AG08396 (cell line): ENCODE measurements at regions not wholly inside any gene's neighbourhood (a gene's known extent, or its start where the extent isn't known, plus 50 kb on each side); places are given as distances from the start of the nearest gene placed in this dataset.
A peak's percentile ranks its signal among the peaks of the same experiment; 100 is the strongest.

Experiments
- DNase-seq: peaks from one replicate; pipeline ENCODE4 v3.0.0; 2012; ENCODE audit warnings: low spot score, mixed read lengths

- no peak for DNase-seq
Measured at GRCh38 chr1:81432654-81433109, 368.1 kb upstream of the ADGRL2 start.

- no peak for DNase-seq
Measured at GRCh38 chr1:81432059-81432458, 368.7 kb upstream of the ADGRL2 start.

GRCh38 chr1:81431624-81432000 lies 369.1 kb upstream of the ADGRL2 start:
- DNase-seq, result no peak

GRCh38 chr1:81430955-81431623 lies 369.6 kb upstream of the ADGRL2 start:
- DNase-seq, result no peak

GRCh38 chr1:81430236-81430938 lies 370.3 kb upstream of the ADGRL2 start:
- DNase-seq, result no peak

GRCh38 chr1:81428998-81429397 lies 371.7 kb upstream of the ADGRL2 start:
- DNase-seq, result no peak

GRCh38 chr1:81424816-81425215 lies 375.9 kb upstream of the ADGRL2 start:
- DNase-seq, result no peak

GRCh38 chr1:81424061-81424460 lies 376.7 kb upstream of the ADGRL2 start:
- DNase-seq, result no peak

GRCh38 chr1:81420760-81421159 lies 380.0 kb upstream of the ADGRL2 start:
- no peak for DNase-seq

- peak; percentile 10 for DNase-seq
Measured at GRCh38 chr1:81414488-81415015, 386.2 kb upstream of the ADGRL2 start.

- DNase-seq, result no peak
Measured at GRCh38 chr1:81412954-81413353, 387.8 kb upstream of the ADGRL2 start.

- no peak for DNase-seq
Measured at GRCh38 chr1:81410941-81411340, 389.8 kb upstream of the ADGRL2 start.

GRCh38 chr1:81410351-81410750 lies 390.4 kb upstream of the ADGRL2 start:
- DNase-seq, result no peak

GRCh38 chr1:81409780-81410274 lies 390.9 kb upstream of the ADGRL2 start:
- no peak for DNase-seq

GRCh38 chr1:81409262-81409661 lies 391.5 kb upstream of the ADGRL2 start:
- no peak for DNase-seq

GRCh38 chr1:81408419-81408818 lies 392.3 kb upstream of the ADGRL2 start:
- no peak for DNase-seq

GRCh38 chr1:81407000-81407821 lies 393.5 kb upstream of the ADGRL2 start:
- no peak for DNase-seq

- no peak for DNase-seq
Measured at GRCh38 chr1:81406292-81406999, 394.3 kb upstream of the ADGRL2 start.

GRCh38 chr1:81398041-81398440 lies 402.7 kb upstream of the ADGRL2 start:
- no peak for DNase-seq

- DNase-seq, result no peak
Measured at GRCh38 chr1:81392526-81393226, 408.1 kb upstream of the ADGRL2 start.
